DOHH2 (cell line): ENCODE measurements at regions not wholly inside any gene's neighbourhood (a gene's known extent, or its start where the extent isn't known, plus 50 kb on each side); places are given as distances from the start of the nearest gene placed in this dataset.

ENCODE experiments used
- H3F3A ChIP-seq: fragments of 200-600 bp; sonication (generic), shearing (Covaris generic); 2 replicates; pipeline ENCODE4 v1.6.0; 2016; ENCODE audit warnings: antibody characterized with exemption, mild to moderate bottlenecking; ENCODE audit not compliant: control insufficient read depth, insufficient read depth
- H3K27ac ChIP-seq: fragments of 200-600 bp; sonication (generic); 2 replicates; pipeline ENCODE4 v1.5.1; 2014; ENCODE audit warnings: low read depth, mild to moderate bottlenecking, low read length, moderate library complexity
- H3K27me3 ChIP-seq: fragments of 200-600 bp; sonication (generic); 2 replicates; pipeline ENCODE4 v1.6.1; 2014; ENCODE audit warnings: mild to moderate bottlenecking, low read length, mixed read lengths; ENCODE audit not compliant: control insufficient read depth
- H3K36me3 ChIP-seq: fragments of 200-600 bp; sonication (generic); 2 replicates; pipeline ENCODE4 v1.6.1; 2014; ENCODE audit warnings: mild to moderate bottlenecking, low read length, moderate library complexity, mixed read lengths; ENCODE audit not compliant: control insufficient read depth
- H3K4me1 ChIP-seq: fragments of 200-600 bp; sonication (generic); 2 replicates; pipeline ENCODE4 v1.6.1; 2014; ENCODE audit warnings: mild to moderate bottlenecking, low read length, mixed read lengths; ENCODE audit not compliant: control insufficient read depth
- H3K4me2 ChIP-seq: fragments of 200-600 bp; sonication (generic); 2 replicates; pipeline ENCODE4 v1.6.0; 2014; ENCODE audit warnings: mild to moderate bottlenecking, low read length, moderate library complexity
- H3K4me3 ChIP-seq: fragments of 200-600 bp; sonication (generic); 2 replicates; pipeline ENCODE4 v1.5.1; 2014; ENCODE audit warnings: mild to moderate bottlenecking, low read length, mixed read lengths
- H3K79me2 ChIP-seq: fragments of 200-600 bp; sonication (generic); 2 replicates; pipeline ENCODE4 v1.6.1; 2014; ENCODE audit warnings: mild to moderate bottlenecking, low read length, mixed read lengths; ENCODE audit not compliant: control insufficient read depth
- H3K9me2 ChIP-seq: fragments of 200-600 bp; sonication (generic); replicated peaks from 2 replicates; pipeline ENCODE4 v1.6.1; 2014; ENCODE audit warnings: mild to moderate bottlenecking, low read length, mixed read lengths; ENCODE audit not compliant: control insufficient read depth
- H3K9me3 ChIP-seq: fragments of 200-600 bp; sonication (generic); 2 replicates; pipeline ENCODE4 v1.6.1; 2014; ENCODE audit warnings: antibody characterized with exemption, low read length, mixed read lengths; ENCODE audit not compliant: control insufficient read depth, insufficient read depth
- H4K20me1 ChIP-seq: fragments of 200-600 bp; sonication (generic); 2 replicates; pipeline ENCODE4 v1.6.0; 2014; ENCODE audit warnings: low read depth, mild to moderate bottlenecking, antibody characterized with exemption, low read length, moderate library complexity; ENCODE audit not compliant: control insufficient read depth, insufficient read depth
- CTCF ChIP-seq: fragments of 200-600 bp; sonication (generic); IDR thresholded peaks from one replicate; pipeline ENCODE4 v1.5.1; 2014; ENCODE audit warnings: antibody characterized with exemption, mild to moderate bottlenecking, low read depth, low read length; ENCODE audit not compliant: poor library complexity, severe bottlenecking
- EZH2phosphoT487 ChIP-seq: fragments of 200-600 bp; sonication (generic); IDR thresholded peaks from 2 replicates; pipeline ENCODE4 v1.6.1; 2017; ENCODE audit warnings: borderline replicate concordance, mild to moderate bottlenecking, antibody characterized with exemption, low read length, moderate library complexity, mixed read lengths

- no peak for TF ChIP-seq EZH2phosphoT487
- no peak for TF ChIP-seq CTCF
Observed at GRCh38 chr1:73907051-73907450, 290.9 kb downstream of the LRRIQ3 start.

GRCh38 chr1:73903092-73903491, 294.9 kb downstream of the LRRIQ3 start:
- Histone ChIP-seq H3K9me2 (no peaks in the 10 kb centered on the region), H4K20me1 (no peaks in the 10 kb centered on the region), H3K27ac (no peak overlapping the region), H3K4me1 (no peaks in the 10 kb centered on the region), H3K36me3 (no peaks in the 10 kb centered on the region), H3K4me2 (no peak overlapping the region), H3F3A (no peaks in the 10 kb centered on the region), H3K4me3 (no peak overlapping the region), H3K27me3 (no peaks in the 10 kb centered on the region), H3K79me2 (no peaks in the 10 kb centered on the region), H3K9me3 (no peaks in the 10 kb centered on the region)
- TF ChIP-seq EZH2phosphoT487 (no peak), CTCF (no peak)

More at GRCh38 chr1:73907051-73907450, 290.9 kb downstream of the LRRIQ3 start:
- H3K4me2 ChIP-seq = no peak overlapping the region
- no peak overlapping the region for H3K27ac ChIP-seq
- H3K4me3 ChIP-seq = no peak overlapping the region
- no peaks in the 10 kb centered on the region for H3F3A ChIP-seq
- H4K20me1 ChIP-seq = no peaks in the 10 kb centered on the region
- H3K4me1 ChIP-seq = no peaks in the 10 kb centered on the region
- H3K36me3 ChIP-seq = no peaks in the 10 kb centered on the region
- H3K27me3 ChIP-seq = no peaks in the 10 kb centered on the region
- no peaks in the 10 kb centered on the region for H3K9me3 ChIP-seq
- no peaks in the 10 kb centered on the region for H3K79me2 ChIP-seq
- H3K9me2 ChIP-seq = no peaks in the 10 kb centered on the region

GRCh38 chr1:73901738-73902137, 296.2 kb downstream of the LRRIQ3 start:
- Histone ChIP-seq H4K20me1 (no peaks in the 10 kb centered on the region), H3K9me2 (no peaks in the 10 kb centered on the region), H3K27me3 (no peaks in the 10 kb centered on the region), H3K9me3 (no peaks in the 10 kb centered on the region), H3K36me3 (no peaks in the 10 kb centered on the region), H3K27ac (no peak overlapping the region), H3K4me2 (no peak overlapping the region), H3K79me2 (no peaks in the 10 kb centered on the region), H3K4me3 (no peak overlapping the region), H3F3A (no peaks in the 10 kb centered on the region), H3K4me1 (no peaks in the 10 kb centered on the region)
- no peak for TF ChIP-seq CTCF
- no peak for TF ChIP-seq EZH2phosphoT487

GRCh38 chr1:73899311-73899710, 298.7 kb downstream of the LRRIQ3 start:
- Histone ChIP-seq H3K9me2 (no peaks in the 10 kb centered on the region), H3K4me3 (no peak overlapping the region), H3K36me3 (no peaks in the 10 kb centered on the region), H3K9me3 (no peaks in the 10 kb centered on the region), H3F3A (no peaks in the 10 kb centered on the region), H3K4me2 (no peak overlapping the region), H4K20me1 (no peaks in the 10 kb centered on the region), H3K79me2 (no peaks in the 10 kb centered on the region), H3K4me1 (no peaks in the 10 kb centered on the region), H3K27me3 (no peaks in the 10 kb centered on the region), H3K27ac (no peak overlapping the region)
- TF ChIP-seq EZH2phosphoT487 = no peak
- no peak for TF ChIP-seq CTCF
